CD4-positive, alpha-beta memory T cell (primary cell): ENCODE measurements at regions not wholly inside any gene's neighbourhood (a gene's known extent, or its start where the extent isn't known, plus 50 kb on each side); places are given as distances from the start of the nearest gene placed in this dataset.

Experiments
- CTCF ChIA-PET: fragments of 350-600 bp; sonication (Branson Sonifier 250); formaldehyde crosslinking; loops from one replicate; lab custom pipeline; 2021; ENCODE audit warnings: inconsistent platforms; ENCODE audit not compliant: partially characterized antibody; lab: Charles Lee
- POLR2A ChIA-PET: fragments of 350-600 bp; sonication (Branson Sonifier 250); formaldehyde crosslinking; loops from one replicate; lab custom pipeline; 2021; ENCODE audit not compliant: partially characterized antibody; lab: Charles Lee
- DNase-seq, 5 donors: peaks; one replicate each; pipeline versions ENCODE4 v3.0.0 to v3.0.0-alpha.2; 2020 to 2022; ENCODE audit warnings: mixed read lengths in 1 of 5
- H3K27ac ChIP-seq: one replicate; pipeline ENCODE4 v1.7.0; 2013; ENCODE audit warnings: low read depth, low read length
- H3K27me3 ChIP-seq: 2 replicates; pipeline ENCODE4 v1.7.0; 2013; ENCODE audit warnings: mild to moderate bottlenecking, low read length, moderate library complexity; ENCODE audit not compliant: insufficient read depth
- H3K36me3 ChIP-seq: 2 replicates; pipeline ENCODE4 v1.7.0; 2013; ENCODE audit warnings: mild to moderate bottlenecking, low read length, moderate library complexity; ENCODE audit not compliant: insufficient read depth
- H3K4me1 ChIP-seq: 2 replicates; pipeline ENCODE4 v1.7.0; 2013; ENCODE audit warnings: mild to moderate bottlenecking, low read length, moderate library complexity; ENCODE audit not compliant: insufficient read depth
- H3K4me3 ChIP-seq, 2 donors: one replicate each; pipeline ENCODE4 v1.7.0; 2013; ENCODE audit warnings: low read length in 2 of 2, mild to moderate bottlenecking in 1 of 2
- H3K9me3 ChIP-seq, 2 donors: one replicate each; pipeline ENCODE4 v1.7.0; 2013; ENCODE audit warnings: low read length in 2 of 2, control low read depth in 1 of 2; ENCODE audit not compliant: control insufficient read depth in 1 of 2
- H3K27ac Mint-ChIP-seq, 7 donors: one replicate each; pipeline ENCODE4 v1.8.0; 2020 to 2021; ENCODE audit warnings: mixed read lengths in 7 of 7, mild to moderate bottlenecking in 6 of 7, inconsistent platforms in 3 of 7, moderate library complexity in 3 of 7
- H3K27me3 Mint-ChIP-seq, 2 donors: one replicate each; pipeline ENCODE4 v1.8.0; 2020 to 2021; ENCODE audit warnings: mixed read lengths in 2 of 2
- H3K36me3 Mint-ChIP-seq, 2 donors: one replicate each; pipeline ENCODE4 v1.8.0; 2020 to 2021; ENCODE audit warnings: mixed read lengths in 2 of 2, inconsistent platforms in 1 of 2, mild to moderate bottlenecking in 1 of 2
- H3K4me1 Mint-ChIP-seq, 4 donors: one replicate each; pipeline ENCODE4 v1.8.0; 2020 to 2021; ENCODE audit warnings: mixed read lengths in 4 of 4, mild to moderate bottlenecking in 1 of 4
- H3K4me3 Mint-ChIP-seq, 8 donors: one replicate each; pipeline ENCODE4 v1.8.0; 2020 to 2021; ENCODE audit warnings: mixed read lengths in 8 of 8, mild to moderate bottlenecking in 7 of 8, moderate library complexity in 6 of 8, inconsistent platforms in 3 of 8
- H3K9me3 Mint-ChIP-seq, 8 donors: one replicate each; pipeline ENCODE4 v1.8.0; 2020 to 2021; ENCODE audit warnings: mixed read lengths in 8 of 8, mild to moderate bottlenecking in 5 of 8, inconsistent platforms in 3 of 8, moderate library complexity in 1 of 8
- intact Hi-C: fragments of 100-400 bp; cut with micrococcal nuclease; formaldehyde crosslinking; loops from one replicate; pipeline ENCODE4 v1.15.1; 2023

- H3K4me3 ChIP-seq: no peak overlapping the region
- POLR2A ChIA-PET: no interaction called here
- CTCF ChIA-PET: no interaction called here
- no peak overlapping the region for H3K4me3 Mint-ChIP-seq
- intact Hi-C loops: no loop called here
- H3K36me3 ChIP-seq: no peaks in the 10 kb centered on the region
- H3K4me1 ChIP-seq: no peaks in the 10 kb centered on the region
- peaks cover 0 to 5% (median under 1%) of the 10 kb centered on the region in 8 donors for H3K9me3 Mint-ChIP-seq
- H3K27ac Mint-ChIP-seq: no peak overlapping the region
- DNase-seq: no peak
- no peaks in the 10 kb centered on the region for H3K9me3 ChIP-seq
- H3K27me3 ChIP-seq: no peaks in the 10 kb centered on the region
- H3K4me1 Mint-ChIP-seq: no peaks in the 10 kb centered on the region
- no peaks in the 10 kb centered on the region for H3K27me3 Mint-ChIP-seq
- no peak overlapping the region for H3K27ac ChIP-seq
- H3K36me3 Mint-ChIP-seq: no peaks in the 10 kb centered on the region
Measured at GRCh38 chrX:117538178-117539089, 578.2 kb downstream of the KLHL13 start.

GRCh38 chrX:117532339-117532738 lies 584.3 kb downstream of the KLHL13 start:
- peaks cover 0 to 3% (median 0%) of the 10 kb centered on the region in 8 donors for H3K9me3 Mint-ChIP-seq
- H3K27me3 Mint-ChIP-seq: no peaks in the 10 kb centered on the region
- no peaks in the 10 kb centered on the region for H3K36me3 ChIP-seq
- no peaks in the 10 kb centered on the region for H3K27me3 ChIP-seq
- no peaks in the 10 kb centered on the region for H3K9me3 ChIP-seq
- no peaks in the 10 kb centered on the region for H3K36me3 Mint-ChIP-seq
- H3K27ac Mint-ChIP-seq: no peak overlapping the region
- no peak overlapping the region for H3K4me3 ChIP-seq
- no peak overlapping the region for H3K27ac ChIP-seq
- no peaks in the 10 kb centered on the region for H3K4me1 ChIP-seq
- no peak for DNase-seq
- CTCF ChIA-PET: no interaction called here
- no peaks in the 10 kb centered on the region for H3K4me1 Mint-ChIP-seq
- intact Hi-C loops: no loop called here
- no peak overlapping the region for H3K4me3 Mint-ChIP-seq
- POLR2A ChIA-PET: no interaction called here

- ChIA-PET CTCF (no interaction called here), POLR2A (no interaction called here)
- intact Hi-C loops: no loop called here
- Mint-ChIP-seq H3K27me3 (no peaks in the 10 kb centered on the region), H3K4me1 (no peaks in the 10 kb centered on the region), H3K27ac (no peak overlapping the region), H3K4me3 (peak overlapping the region in 1 of 8 donors; percentile 16), H3K36me3 (no peaks in the 10 kb centered on the region), H3K9me3 (peaks cover 0 to 3% (median 0%) of the 10 kb centered on the region in 8 donors)
- DNase-seq: no peak
- H3K4me1 ChIP-seq: no peaks in the 10 kb centered on the region
- H3K9me3 ChIP-seq: no peaks in the 10 kb centered on the region
- no peaks in the 10 kb centered on the region for H3K27me3 ChIP-seq
- H3K4me3 ChIP-seq: no peak overlapping the region
- H3K27ac ChIP-seq: no peak overlapping the region
- H3K36me3 ChIP-seq: no peaks in the 10 kb centered on the region
Measured at GRCh38 chrX:117522725-117523700, 593.6 kb downstream of the KLHL13 start.

- ChIA-PET POLR2A (no interaction called here), CTCF (no interaction called here)
- Histone ChIP-seq H3K27me3 (no peaks in the 10 kb centered on the region), H3K4me1 (no peaks in the 10 kb centered on the region), H3K9me3 (no peaks in the 10 kb centered on the region), H3K4me3 (no peak overlapping the region), H3K36me3 (no peaks in the 10 kb centered on the region), H3K27ac (no peak overlapping the region)
- no peaks in the 10 kb centered on the region for H3K4me1 Mint-ChIP-seq
- no peak overlapping the region for H3K27ac Mint-ChIP-seq
- peaks cover 0 to 3% (median 0%) of the 10 kb centered on the region in 8 donors for H3K9me3 Mint-ChIP-seq
- intact Hi-C loops: no loop called here
- no peaks in the 10 kb centered on the region for H3K36me3 Mint-ChIP-seq
- no peak overlapping the region for H3K4me3 Mint-ChIP-seq
- no peaks in the 10 kb centered on the region for H3K27me3 Mint-ChIP-seq
- no peak for DNase-seq
Measured at GRCh38 chrX:117517994-117518393, 598.6 kb downstream of the KLHL13 start.

GRCh38 chrX:117511379-117511778 lies 605.2 kb downstream of the KLHL13 start:
- H3K4me3 ChIP-seq: no peak overlapping the region
- Mint-ChIP-seq H3K27me3 (no peaks in the 10 kb centered on the region), H3K4me3 (no peak overlapping the region), H3K9me3 (peaks cover 0 to 4% (median 0%) of the 10 kb centered on the region in 8 donors), H3K27ac (no peak overlapping the region), H3K36me3 (no peaks in the 10 kb centered on the region), H3K4me1 (no peaks in the 10 kb centered on the region)
- intact Hi-C loops: no loop called here
- ChIA-PET POLR2A (no interaction called here), CTCF (no interaction called here)
- H3K9me3 ChIP-seq: no peaks in the 10 kb centered on the region
- H3K27me3 ChIP-seq: no peaks in the 10 kb centered on the region
- no peak overlapping the region for H3K27ac ChIP-seq
- DNase-seq: no peak
- no peaks in the 10 kb centered on the region for H3K36me3 ChIP-seq
- no peaks in the 10 kb centered on the region for H3K4me1 ChIP-seq

- Histone ChIP-seq H3K27me3 (no peaks in the 10 kb centered on the region), H3K4me1 (no peaks in the 10 kb centered on the region), H3K36me3 (no peaks in the 10 kb centered on the region), H3K27ac (no peak overlapping the region), H3K4me3 (no peak overlapping the region), H3K9me3 (no peaks in the 10 kb centered on the region)
- intact Hi-C loops: no loop called here
- Mint-ChIP-seq H3K36me3 (no peaks in the 10 kb centered on the region), H3K27ac (no peak overlapping the region), H3K4me1 (no peaks in the 10 kb centered on the region), H3K27me3 (no peaks in the 10 kb centered on the region), H3K9me3 (peaks cover 0 to 8% (median 0%) of the 10 kb centered on the region in 8 donors), H3K4me3 (no peak overlapping the region)
- ChIA-PET POLR2A (no interaction called here), CTCF (no interaction called here)
- DNase-seq: no peak
Measured at GRCh38 chrX:117510453-117510852, 606.2 kb downstream of the KLHL13 start.

GRCh38 chrX:117508021-117508420 lies 608.6 kb downstream of the KLHL13 start:
- intact Hi-C loops: no loop called here
- no peaks in the 10 kb centered on the region for H3K36me3 Mint-ChIP-seq
- no peaks in the 10 kb centered on the region for H3K27me3 Mint-ChIP-seq
- no peak for DNase-seq
- no peak overlapping the region for H3K4me3 Mint-ChIP-seq
- no peaks in the 10 kb centered on the region for H3K27me3 ChIP-seq
- no peak overlapping the region for H3K4me3 ChIP-seq
- no peaks in the 10 kb centered on the region for H3K4me1 ChIP-seq
- H3K36me3 ChIP-seq: no peaks in the 10 kb centered on the region
- no peak overlapping the region for H3K27ac ChIP-seq
- H3K27ac Mint-ChIP-seq: no peak overlapping the region
- no peaks in the 10 kb centered on the region for H3K9me3 ChIP-seq
- CTCF ChIA-PET: no interaction called here
- no peaks in the 10 kb centered on the region for H3K4me1 Mint-ChIP-seq
- POLR2A ChIA-PET: no interaction called here
- H3K9me3 Mint-ChIP-seq: peaks cover 0 to 10% (median under 1%) of the 10 kb centered on the region in 8 donors
